ENCODE measurements at regions not wholly inside any gene's neighbourhood (a gene's known extent, or its start where the extent isn't known, plus 50 kb on each side); places are given as distances from the start of the nearest gene placed in this dataset.

- Histone ChIP-seq H3K9me3 (no peaks in the 10 kb centered on the region), H3K27ac (no peak overlapping the region), H3K36me3 (no peaks in the 10 kb centered on the region), H3K4me1 (replicated peaks) (no peaks in the 10 kb centered on the region), H3K27me3 (replicated peaks; ENCODE audit: insufficient read depth) (no peaks in the 10 kb centered on the region), H3K4me3 (no peak overlapping the region)
- DNase-seq (ENCODE audit: low spot score): no peak
- intact Hi-C loops (cut with DNase I): no loop called here
- TF ChIP-seq CTCF (IDR thresholded peaks at IDR 0.05) (no peak), POLR2A (IDR thresholded peaks at IDR 0.05) (no peak), POLR2AphosphoS5 (IDR thresholded peaks at IDR 0.05) (no peak)
These were observed 656.7 kb upstream of the NDST4 start for GRCh38 chr4:115770046-115770543.

- no peak overlapping the region for H3K27ac ChIP-seq
- no peak overlapping the region for H3K4me3 ChIP-seq
- TF ChIP-seq POLR2AphosphoS5 (IDR thresholded peaks at IDR 0.05) (no peak), CTCF (IDR thresholded peaks at IDR 0.05) (no peak), POLR2A (IDR thresholded peaks at IDR 0.05) (no peak)
- H3K36me3 ChIP-seq: no peaks in the 10 kb centered on the region
- DNase-seq (ENCODE audit: low spot score): no peak
- no peaks in the 10 kb centered on the region for H3K27me3 ChIP-seq (replicated peaks; ENCODE audit: insufficient read depth)
- no peaks in the 10 kb centered on the region for H3K9me3 ChIP-seq
- no peaks in the 10 kb centered on the region for H3K4me1 ChIP-seq (replicated peaks)
- intact Hi-C loops (cut with DNase I): no loop called here
These were observed 656.0 kb upstream of the NDST4 start for GRCh38 chr4:115769396-115769795.

GRCh38 chr4:115763051-115763450, 649.6 kb upstream of the NDST4 start:
- WGBS: 87% methylated on average over 1 of the region's 1 CpG
- H3K4me1 ChIP-seq (replicated peaks): no peaks in the 10 kb centered on the region
- no peak for TF ChIP-seq POLR2A (IDR thresholded peaks at IDR 0.05)
- TF ChIP-seq POLR2AphosphoS5 (IDR thresholded peaks at IDR 0.05): no peak
- TF ChIP-seq CTCF (IDR thresholded peaks at IDR 0.05): no peak

GRCh38 chr4:115759231-115759630, 645.8 kb upstream of the NDST4 start:
- 90% methylated on average over 2 of the region's 2 CpGs for WGBS
- intact Hi-C loops (cut with DNase I): no loop called here
- Histone ChIP-seq H3K4me3 (no peak overlapping the region), H3K27me3 (replicated peaks; ENCODE audit: insufficient read depth) (no peaks in the 10 kb centered on the region), H3K4me1 (replicated peaks) (no peaks in the 10 kb centered on the region), H3K9me3 (no peaks in the 10 kb centered on the region), H3K27ac (no peak overlapping the region), H3K36me3 (no peaks in the 10 kb centered on the region)
- no peak for DNase-seq (ENCODE audit: low spot score)
- TF ChIP-seq CTCF (IDR thresholded peaks at IDR 0.05): no peak
- TF ChIP-seq POLR2AphosphoS5 (IDR thresholded peaks at IDR 0.05): no peak
- no peak for TF ChIP-seq POLR2A (IDR thresholded peaks at IDR 0.05)

More at GRCh38 chr4:115763051-115763450, 649.6 kb upstream of the NDST4 start:
- H3K9me3 ChIP-seq: no peaks in the 10 kb centered on the region
- no peaks in the 10 kb centered on the region for H3K36me3 ChIP-seq
- no peaks in the 10 kb centered on the region for H3K27me3 ChIP-seq (replicated peaks; ENCODE audit: insufficient read depth)
- no peak overlapping the region for H3K4me3 ChIP-seq
- DNase-seq (ENCODE audit: low spot score): no peak
- intact Hi-C loops (cut with DNase I): no loop called here
- no peak overlapping the region for H3K27ac ChIP-seq

- TF ChIP-seq POLR2AphosphoS5 (IDR thresholded peaks at IDR 0.05) (no peak), POLR2A (IDR thresholded peaks at IDR 0.05) (no peak), CTCF (IDR thresholded peaks at IDR 0.05) (no peak)
- DNase-seq (ENCODE audit: low spot score): no peak
- Histone ChIP-seq H3K36me3 (no peaks in the 10 kb centered on the region), H3K27me3 (replicated peaks; ENCODE audit: insufficient read depth) (no peaks in the 10 kb centered on the region), H3K9me3 (no peaks in the 10 kb centered on the region), H3K27ac (no peak overlapping the region), H3K4me3 (no peak overlapping the region), H3K4me1 (replicated peaks) (no peaks in the 10 kb centered on the region)
- intact Hi-C loops (cut with DNase I): no loop called here
These were observed 636.0 kb upstream of the NDST4 start for GRCh38 chr4:115749404-115749803.
